HL-60 (cell line): ENCODE measurements at regions not wholly inside any gene's neighbourhood (a gene's known extent, or its start where the extent isn't known, plus 50 kb on each side); places are given as distances from the start of the nearest gene placed in this dataset.

Experiments
- DNase-seq, 2 experiments: peaks; one replicate each; pipeline ENCODE4 v3.0.0-alpha.2; 2010 to 2020; ENCODE audit warnings: low read depth in 1 of 2, low spot score in 1 of 2
- H3K27ac ChIP-seq: fragments of 250-450 bp; sonication (Bioruptor Pico); replicated peaks from 2 replicates; pipeline ENCODE4 v1.5.1; 2020; ENCODE audit warnings: mild to moderate bottlenecking, moderate library complexity
- H3K27me3 ChIP-seq: fragments of 250-450 bp; sonication (Bioruptor Pico); 2 replicates; pipeline ENCODE4 v1.5.1; 2021; ENCODE audit warnings: mild to moderate bottlenecking, moderate library complexity; ENCODE audit not compliant: insufficient read depth, poor library complexity, severe bottlenecking
- H3K4me3 ChIP-seq: replicated peaks from 2 replicates; pipeline ENCODE4 v1.5.1; 2011; ENCODE audit warnings: mild to moderate bottlenecking, control low read depth, low read length; ENCODE audit not compliant: insufficient read depth
- CTCF ChIP-seq: IDR thresholded peaks from one replicate; pipeline ENCODE4 v1.5.1; 2011; ENCODE audit warnings: low read length, control low read depth, inconsistent platforms; ENCODE audit not compliant: insufficient read depth
- GABPA ChIP-seq: IDR thresholded peaks from 2 replicates; pipeline ENCODE4 v1.6.1; 2012; ENCODE audit warnings: low read depth
- POLR2AphosphoS5 ChIP-seq: IDR thresholded peaks from 2 replicates; pipeline ENCODE4 v1.6.1; 2012; ENCODE audit warnings: low read depth
- REST ChIP-seq: IDR thresholded peaks from 2 replicates; pipeline ENCODE4 v1.6.1; 2012; ENCODE audit warnings: low read depth; ENCODE audit not compliant: insufficient replicate concordance
- SPI1 ChIP-seq: IDR thresholded peaks from 2 replicates; pipeline ENCODE4 v1.6.1; 2012; ENCODE audit warnings: low read depth, mild to moderate bottlenecking, borderline replicate concordance

GRCh38 chr3:166661621-166662020 is 718.5 kb downstream of the ZBBX start:
- H3K4me3 ChIP-seq = no peak overlapping the region
- DNase-seq = no peak
- H3K27ac ChIP-seq = no peak overlapping the region
- no peak for TF ChIP-seq CTCF
- no peak for TF ChIP-seq GABPA
- TF ChIP-seq REST = no peak
- no peak for TF ChIP-seq SPI1
- H3K27me3 ChIP-seq = no peaks in the 10 kb centered on the region

- TF ChIP-seq CTCF (no peak), POLR2AphosphoS5 (no peak), GABPA (no peak), REST (no peak), SPI1 (no peak)
- no peak for DNase-seq
- no peaks in the 10 kb centered on the region for H3K27me3 ChIP-seq
- no peak overlapping the region for H3K4me3 ChIP-seq
- no peak overlapping the region for H3K27ac ChIP-seq
Observed at GRCh38 chr3:166660962-166661361, 719.1 kb downstream of the ZBBX start.

DNA sequence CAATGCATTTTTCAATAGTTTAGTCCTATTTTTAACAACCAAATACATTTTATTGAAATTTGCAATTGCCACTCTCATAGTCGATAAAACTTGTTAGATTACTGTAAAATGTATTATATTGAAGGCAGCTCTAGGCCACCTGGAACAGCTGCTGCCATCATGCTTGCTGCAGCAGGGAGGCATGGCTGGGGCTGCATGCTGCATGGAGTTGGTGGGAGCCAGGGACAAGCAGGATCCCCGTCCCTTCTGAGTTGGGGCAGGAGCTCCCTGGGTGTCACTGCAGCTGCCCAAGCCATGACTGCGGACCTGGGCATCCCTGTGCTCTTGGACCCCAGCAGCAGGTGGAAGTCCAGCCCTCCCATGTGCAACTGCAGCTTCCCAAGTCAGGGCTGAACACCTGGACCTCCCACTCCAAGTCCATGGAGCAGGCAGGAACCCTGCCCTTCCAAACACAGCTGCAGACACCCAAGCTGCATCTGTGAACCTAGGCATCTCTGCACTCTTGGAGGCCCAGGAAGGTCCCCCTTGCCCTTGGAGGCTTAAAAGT is 742.0 kb downstream of the ZBBX start:
- H3K27ac ChIP-seq = no peak overlapping the region
- no peaks in the 10 kb centered on the region for H3K27me3 ChIP-seq
- DNase-seq = no peak
- H3K4me3 ChIP-seq = no peak overlapping the region
- no peak for TF ChIP-seq REST
- no peak for TF ChIP-seq POLR2AphosphoS5
- TF ChIP-seq GABPA = no peak
- TF ChIP-seq SPI1 = no peak
- TF ChIP-seq CTCF = no peak
